Naive thymus-derived CD4-positive, alpha-beta T cell (primary cell): ENCODE measurements at regions not wholly inside any gene's neighbourhood (a gene's known extent, or its start where the extent isn't known, plus 50 kb on each side); places are given as distances from the start of the nearest gene placed in this dataset.
"Not testable (repeated sequence)": the region's sequence is repeated elsewhere in the genome, so short reads cannot be mapped to it uniquely, and the experiment has no call there.

Experiments used
- ATAC-seq: fragments of 150-1000 bp; cut with Tn5 transposase; 2 replicates; pipeline ENCODE4 v1.10.0; 2021; ENCODE audit warnings: mild to moderate bottlenecking, moderate library complexity
- CTCF ChIA-PET: fragments of 350-600 bp; sonication (Branson Sonifier 250); formaldehyde crosslinking; loops from one replicate; lab custom pipeline; 2021; ENCODE audit warnings: antibody characterized with exemption; lab: Charles Lee
- POLR2A ChIA-PET: fragments of 350-600 bp; sonication (Branson Sonifier 250); formaldehyde crosslinking; loops from one replicate; lab custom pipeline; 2021; ENCODE audit warnings: antibody characterized with exemption, inconsistent platforms; lab: Charles Lee
- DNase-seq, 9 donors: peaks; one replicate each; pipeline versions ENCODE4 v3.0.0 to v3.0.0-alpha.2; 2020 to 2022; ENCODE audit warnings: mixed read lengths in 1 of 9
- H3K27ac ChIP-seq: one replicate; pipeline ENCODE4 v1.7.0; 2013; ENCODE audit warnings: mild to moderate bottlenecking, low read depth, low read length, moderate library complexity
- H3K27me3 ChIP-seq, 2 donors: one replicate each; pipeline ENCODE4 v1.7.0; 2013; ENCODE audit warnings: low read length in 2 of 2, mild to moderate bottlenecking in 2 of 2, moderate library complexity in 2 of 2; ENCODE audit not compliant: control insufficient read depth in 2 of 2, insufficient read depth in 2 of 2
- H3K36me3 ChIP-seq, 3 experiments: 1 replicate in 2 of 3; 2 replicates in 1 of 3; pipeline ENCODE4 v1.7.0; 2013; ENCODE audit warnings: low read length in 3 of 3, mild to moderate bottlenecking in 3 of 3, moderate library complexity in 1 of 3; ENCODE audit not compliant: insufficient read depth in 3 of 3, control insufficient read depth in 2 of 3
- H3K4me1 ChIP-seq, 2 donors: one replicate each; pipeline ENCODE4 v1.7.0; 2013; ENCODE audit warnings: low read length in 2 of 2, mild to moderate bottlenecking in 2 of 2, moderate library complexity in 1 of 2; ENCODE audit not compliant: control insufficient read depth in 2 of 2, insufficient read depth in 2 of 2
- H3K4me3 ChIP-seq: 2 replicates; pipeline ENCODE4 v1.7.0; 2013; ENCODE audit warnings: mild to moderate bottlenecking, low read length
- H3K9me3 ChIP-seq, 3 experiments: 1 replicate in 2 of 3; 2 replicates in 1 of 3; pipeline ENCODE4 v1.7.0; 2013; ENCODE audit warnings: low read length in 3 of 3; ENCODE audit not compliant: control insufficient read depth in 2 of 3
- H3K27ac Mint-ChIP-seq, 9 donors: one replicate each; pipeline ENCODE4 v1.8.0; 2020 to 2022; ENCODE audit warnings: mixed read lengths in 9 of 9, mild to moderate bottlenecking in 8 of 9, moderate library complexity in 5 of 9, inconsistent platforms in 2 of 9
- H3K27me3 Mint-ChIP-seq, 5 donors: one replicate each; pipeline ENCODE4 v1.8.0; 2021 to 2022; ENCODE audit warnings: mixed read lengths in 5 of 5, mild to moderate bottlenecking in 1 of 5
- H3K36me3 Mint-ChIP-seq, 5 donors: one replicate each; pipeline ENCODE4 v1.8.0; 2020 to 2022; ENCODE audit warnings: mixed read lengths in 5 of 5, mild to moderate bottlenecking in 3 of 5, inconsistent platforms in 1 of 5
- H3K4me1 Mint-ChIP-seq, 7 donors: one replicate each; pipeline ENCODE4 v1.8.0; 2020 to 2022; ENCODE audit warnings: mixed read lengths in 7 of 7, mild to moderate bottlenecking in 3 of 7, inconsistent platforms in 1 of 7
- H3K4me3 Mint-ChIP-seq, 10 donors: one replicate each; pipeline ENCODE4 v1.8.0; 2020 to 2022; ENCODE audit warnings: mild to moderate bottlenecking in 10 of 10, mixed read lengths in 10 of 10, moderate library complexity in 6 of 10, inconsistent platforms in 2 of 10
- H3K9me3 Mint-ChIP-seq, 11 donors: one replicate each; pipeline ENCODE4 v1.8.0; 2020 to 2022; ENCODE audit warnings: mixed read lengths in 11 of 11, mild to moderate bottlenecking in 4 of 11, inconsistent platforms in 1 of 11, moderate library complexity in 1 of 11
- intact Hi-C, 2 donors: fragments of 100-400 bp; cut with micrococcal nuclease; formaldehyde crosslinking; loops; one replicate each; pipeline ENCODE4 v1.15.1; 2023

DNA sequence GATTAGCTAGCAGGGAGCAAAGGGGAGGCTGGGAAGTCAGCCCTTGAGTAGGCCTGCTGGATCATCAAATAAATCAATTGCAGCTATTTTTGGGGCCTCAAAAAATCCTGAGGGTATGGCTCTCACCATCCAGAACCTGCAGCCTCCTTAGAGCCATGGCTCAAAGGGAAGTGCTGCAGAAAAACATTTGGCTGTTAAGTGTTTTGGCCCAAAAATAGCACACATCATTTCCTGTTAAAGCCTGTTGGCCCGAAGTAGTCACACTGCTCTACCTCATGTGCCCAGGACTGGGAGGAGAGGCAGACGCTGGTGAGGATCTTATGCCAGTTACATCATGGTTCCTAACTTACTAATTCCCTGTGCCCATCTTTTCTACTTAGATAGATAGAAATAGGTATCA is 176.8 kb upstream of the PLGLB1 start:
- H3K4me3 ChIP-seq, H3K4me3 Mint-ChIP-seq, H3K4me1 ChIP-seq, H3K36me3 Mint-ChIP-seq, H3K9me3 ChIP-seq, H3K27ac ChIP-seq, H3K27me3 ChIP-seq, DNase-seq, H3K27ac Mint-ChIP-seq, H3K36me3 ChIP-seq, H3K4me1 Mint-ChIP-seq, ATAC-seq, POLR2A ChIA-PET, CTCF ChIA-PET, H3K27me3 Mint-ChIP-seq, intact Hi-C loops, H3K9me3 Mint-ChIP-seq: not testable (repeated sequence)

DNA sequence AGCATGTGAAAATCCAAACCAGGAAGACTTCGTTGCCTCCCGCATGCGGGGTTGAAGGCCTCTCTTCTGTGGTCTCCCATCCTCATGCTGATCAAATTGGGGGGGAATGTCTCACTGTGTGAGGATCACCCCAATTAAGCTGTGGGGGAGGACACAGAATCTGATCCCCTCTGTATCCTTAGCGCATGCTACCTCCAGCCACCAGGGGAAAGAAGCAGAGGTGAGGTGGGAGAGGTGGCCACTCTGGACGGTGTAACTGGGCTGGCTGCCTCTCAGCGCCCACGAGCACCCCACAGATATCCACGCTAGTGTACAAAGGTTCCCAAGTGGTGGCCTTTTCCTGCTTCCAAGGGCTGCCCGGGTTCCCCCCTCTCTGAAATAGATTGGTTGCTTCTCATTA is 177.6 kb upstream of the PLGLB1 start:
- H3K27me3 ChIP-seq, ATAC-seq, POLR2A ChIA-PET, intact Hi-C loops, H3K4me1 ChIP-seq, H3K4me3 ChIP-seq, H3K36me3 ChIP-seq, H3K9me3 Mint-ChIP-seq, H3K36me3 Mint-ChIP-seq, H3K27me3 Mint-ChIP-seq, CTCF ChIA-PET, H3K9me3 ChIP-seq, H3K4me1 Mint-ChIP-seq, H3K27ac ChIP-seq, DNase-seq, H3K4me3 Mint-ChIP-seq, H3K27ac Mint-ChIP-seq: not testable (repeated sequence)

DNA sequence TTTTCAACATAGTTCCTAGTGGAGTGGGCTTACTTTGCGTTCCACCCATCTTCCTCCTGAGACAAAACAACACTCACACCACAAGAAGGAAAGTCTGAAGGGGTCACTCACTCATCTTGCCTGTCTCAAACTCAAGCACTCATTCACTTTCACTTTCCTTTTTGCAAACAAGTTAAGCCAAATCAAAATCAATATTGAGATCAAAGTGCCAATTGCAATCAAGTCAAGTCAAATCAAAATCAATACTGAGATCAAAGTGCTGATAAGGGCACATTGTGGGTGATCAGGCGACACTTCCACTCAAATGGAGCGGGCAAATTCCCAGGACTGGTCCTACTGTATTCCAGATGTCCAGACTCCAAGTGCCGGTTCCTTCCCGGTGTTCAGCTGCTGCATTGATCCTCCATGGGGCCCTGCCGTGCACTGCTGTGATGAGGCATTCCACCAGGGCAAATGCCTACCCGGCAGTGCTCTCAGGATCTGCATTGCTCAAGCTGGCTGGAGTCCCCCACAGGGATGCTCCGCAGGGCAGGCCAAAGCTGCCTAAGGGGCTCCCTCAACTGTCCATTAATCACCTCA is 183.0 kb upstream of the PLGLB1 start:
- H3K27me3 ChIP-seq, ATAC-seq, intact Hi-C loops, POLR2A ChIA-PET, H3K4me3 ChIP-seq, H3K4me1 Mint-ChIP-seq, H3K27ac ChIP-seq, H3K36me3 Mint-ChIP-seq, H3K36me3 ChIP-seq, H3K27ac Mint-ChIP-seq, H3K4me3 Mint-ChIP-seq, DNase-seq, H3K4me1 ChIP-seq, H3K27me3 Mint-ChIP-seq, CTCF ChIA-PET, H3K9me3 ChIP-seq: not testable (repeated sequence)
- H3K9me3 Mint-ChIP-seq = peaks cover 0 to 17% (median 4%) of the 10 kb centered on the region in 11 donors

DNA sequence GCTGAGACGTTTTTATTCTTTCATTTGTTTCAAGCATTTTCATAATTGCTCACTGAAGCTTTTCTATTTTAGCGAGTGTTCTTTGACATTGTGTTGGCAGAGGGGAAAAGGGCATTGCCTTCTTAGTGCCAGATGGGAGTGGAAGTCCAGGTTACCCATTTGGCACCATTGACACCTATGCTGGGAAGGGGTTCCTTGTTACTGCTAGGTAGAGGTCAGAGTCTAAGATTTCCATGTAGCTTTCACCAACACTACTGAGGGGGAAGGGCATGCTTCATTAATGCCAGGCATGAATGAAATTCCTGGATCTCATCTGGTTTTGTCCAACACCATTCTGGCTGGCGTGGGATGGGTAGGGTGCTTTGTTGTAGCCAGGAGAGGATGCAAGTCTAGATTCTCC is 191.3 kb upstream of the PLGLB1 start:
- DNase-seq, H3K27me3 ChIP-seq, H3K36me3 ChIP-seq, CTCF ChIA-PET, H3K27ac Mint-ChIP-seq, H3K27me3 Mint-ChIP-seq, POLR2A ChIA-PET, intact Hi-C loops, H3K4me1 ChIP-seq, H3K4me1 Mint-ChIP-seq, H3K36me3 Mint-ChIP-seq, ATAC-seq, H3K4me3 Mint-ChIP-seq, H3K27ac ChIP-seq, H3K9me3 ChIP-seq, H3K4me3 ChIP-seq, H3K9me3 Mint-ChIP-seq: not testable (repeated sequence)

DNA sequence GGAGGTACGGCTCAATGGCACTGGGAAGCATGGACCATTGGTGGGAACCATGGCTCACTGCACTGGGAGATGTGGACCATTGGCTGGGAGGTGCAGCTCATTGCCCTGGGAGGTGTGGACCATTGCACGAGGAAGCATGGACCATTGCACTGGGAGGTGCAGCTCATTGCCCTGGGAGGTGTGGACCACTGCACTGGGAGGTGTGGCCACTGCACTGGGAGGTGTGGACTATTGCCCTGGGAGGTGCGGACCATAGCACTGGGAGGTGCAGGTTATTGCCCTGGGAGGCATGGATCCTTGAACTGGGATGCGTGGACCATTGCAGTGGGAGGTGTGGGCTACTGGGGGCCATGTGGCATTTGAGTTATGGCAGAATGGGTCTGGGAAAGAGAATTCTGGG is 195.4 kb upstream of the PLGLB1 start:
- H3K4me3 Mint-ChIP-seq, CTCF ChIA-PET, POLR2A ChIA-PET, H3K4me3 ChIP-seq, intact Hi-C loops, H3K36me3 ChIP-seq, H3K27ac ChIP-seq, H3K9me3 ChIP-seq, DNase-seq, H3K36me3 Mint-ChIP-seq, H3K4me1 ChIP-seq, ATAC-seq, H3K4me1 Mint-ChIP-seq, H3K9me3 Mint-ChIP-seq, H3K27ac Mint-ChIP-seq, H3K27me3 ChIP-seq: not testable (repeated sequence)
- H3K27me3 Mint-ChIP-seq = peaks cover 0 to 14% (median 4%) of the 10 kb centered on the region in 5 donors

DNA sequence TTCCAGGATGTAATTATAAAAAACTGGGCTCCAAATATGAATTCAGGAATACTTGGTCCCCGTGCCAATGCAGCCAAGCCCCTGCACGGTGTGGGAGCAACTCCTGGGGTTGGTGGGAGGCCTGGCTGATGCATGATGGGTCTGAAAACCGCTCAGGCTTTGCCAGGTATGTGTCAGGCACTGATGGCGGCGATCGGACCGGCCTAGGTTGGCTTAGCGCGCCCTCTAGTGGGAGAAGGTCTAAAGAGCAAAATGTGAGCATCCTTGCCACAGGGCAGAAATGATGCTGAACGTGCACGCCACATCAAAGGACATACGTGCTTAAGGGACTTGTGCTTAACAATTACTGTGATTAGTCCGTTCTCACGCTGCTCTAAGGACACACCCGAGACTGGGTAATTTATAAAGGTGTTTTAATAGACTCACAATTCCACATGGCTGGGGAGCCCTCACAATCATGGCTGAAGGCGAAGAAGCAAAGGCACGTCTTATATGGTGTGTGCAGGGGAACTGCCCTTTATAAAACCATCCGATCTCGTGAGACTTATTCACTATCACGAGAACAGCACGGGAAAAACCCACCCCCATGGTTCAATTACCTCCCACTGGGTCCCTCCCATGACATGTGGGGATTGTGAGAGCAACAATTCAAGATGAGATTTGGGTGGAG is 196.2 kb upstream of the PLGLB1 start:
- CTCF ChIA-PET, H3K36me3 ChIP-seq, H3K27ac Mint-ChIP-seq, H3K9me3 ChIP-seq, H3K4me1 ChIP-seq, H3K27ac ChIP-seq, intact Hi-C loops, H3K4me1 Mint-ChIP-seq, H3K36me3 Mint-ChIP-seq, H3K4me3 Mint-ChIP-seq, POLR2A ChIA-PET, H3K9me3 Mint-ChIP-seq, H3K27me3 ChIP-seq, H3K4me3 ChIP-seq: not testable (repeated sequence)
- peaks cover 0 to 20% (median 4%) of the 10 kb centered on the region in 5 donors for H3K27me3 Mint-ChIP-seq
- ATAC-seq = peak; percentile 90
- DNase-seq = peak in 6 of 9 donors; percentile 9 to 72 (median 54)

DNA sequence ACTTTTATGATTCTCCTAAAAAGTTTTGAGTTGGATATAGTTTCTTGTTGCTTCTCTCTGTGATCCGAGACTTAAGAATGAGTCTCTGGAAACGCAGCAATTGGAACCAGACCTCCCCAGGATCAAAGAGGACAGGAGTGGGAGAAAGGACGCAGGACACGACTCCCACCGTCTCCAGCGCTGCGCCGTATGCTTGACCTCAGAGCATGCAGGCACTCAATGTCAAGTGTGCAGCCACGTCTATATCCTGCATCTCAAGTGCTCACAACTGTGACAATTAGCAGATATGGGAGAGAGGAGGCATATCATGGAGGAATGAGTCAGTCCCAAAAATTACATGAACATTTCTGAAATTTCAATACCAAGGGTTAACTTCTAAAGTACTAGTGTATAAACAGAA is 199.0 kb upstream of the PLGLB1 start:
- intact Hi-C loops, H3K4me3 Mint-ChIP-seq, H3K27me3 ChIP-seq, H3K4me3 ChIP-seq, H3K36me3 Mint-ChIP-seq, CTCF ChIA-PET, H3K36me3 ChIP-seq, DNase-seq, H3K9me3 Mint-ChIP-seq, H3K9me3 ChIP-seq, ATAC-seq, H3K4me1 Mint-ChIP-seq, H3K4me1 ChIP-seq, H3K27ac ChIP-seq, H3K27ac Mint-ChIP-seq, POLR2A ChIA-PET: not testable (repeated sequence)
- peaks cover 0 to 22% (median 4%) of the 10 kb centered on the region in 5 donors for H3K27me3 Mint-ChIP-seq
